GM21390 (cell line): ENCODE measurements at regions not wholly inside any gene's neighbourhood (a gene's known extent, or its start where the extent isn't known, plus 50 kb on each side); places are given as distances from the start of the nearest gene placed in this dataset.

Experiments
- ATAC-seq: cut with Tn5 transposase; IDR thresholded peaks from one replicate; pipeline ENCODE4 v1.9.1; 2021; ENCODE audit not compliant: unreplicated experiment

- ATAC-seq, result no peak
Measured at GRCh38 chr2:199629301-199629700, 171.6 kb upstream of the SATB2 start.

- no peak for ATAC-seq
Measured at GRCh38 chr2:199627417-199627816, 169.7 kb upstream of the SATB2 start.

GRCh38 chr2:199624958-199625357 is 167.2 kb upstream of the SATB2 start:
- no peak for ATAC-seq

- no peak for ATAC-seq
Measured at GRCh38 chr2:199612509-199613130, 154.9 kb upstream of the SATB2 start.

- no peak for ATAC-seq
Measured at GRCh38 chr2:199607914-199608313, 150.2 kb upstream of the SATB2 start.

- ATAC-seq, result no peak
Measured at GRCh38 chr2:199606193-199606780, 148.5 kb upstream of the SATB2 start.

- no peak for ATAC-seq
Measured at GRCh38 chr2:199603721-199604291, 146.1 kb upstream of the SATB2 start.

- ATAC-seq, result no peak
Measured at GRCh38 chr2:199602896-199603717, 145.4 kb upstream of the SATB2 start.

GRCh38 chr2:199602271-199602895 is 144.6 kb upstream of the SATB2 start:
- ATAC-seq, result no peak

- ATAC-seq, result no peak
Measured at GRCh38 chr2:199596549-199596948, 138.8 kb upstream of the SATB2 start.

- ATAC-seq, result no peak
Measured at GRCh38 chr2:199594443-199594842, 136.7 kb upstream of the SATB2 start.

GRCh38 chr2:199591826-199592225 is 134.1 kb upstream of the SATB2 start:
- no peak for ATAC-seq

GRCh38 chr2:199590321-199591203 is 132.8 kb upstream of the SATB2 start:
- ATAC-seq, result no peak

GRCh38 chr2:199589306-199589705 is 131.6 kb upstream of the SATB2 start:
- ATAC-seq, result no peak

GRCh38 chr2:199588054-199588453 is 130.3 kb upstream of the SATB2 start:
- ATAC-seq, result no peak

- ATAC-seq, result no peak
Measured at GRCh38 chr2:199586646-199587045, 128.9 kb upstream of the SATB2 start.

- no peak for ATAC-seq
Measured at GRCh38 chr2:199583676-199584075, 125.9 kb upstream of the SATB2 start.

GRCh38 chr2:199581935-199582360 is 124.2 kb upstream of the SATB2 start:
- ATAC-seq, result no peak

- ATAC-seq, result no peak
Measured at GRCh38 chr2:199581408-199581807, 123.7 kb upstream of the SATB2 start.

GRCh38 chr2:199575416-199575815 is 117.7 kb upstream of the SATB2 start:
- no peak for ATAC-seq
